Lung (tissue), 11 donors: ENCODE measurements at regions not wholly inside any gene's neighbourhood (a gene's known extent, or its start where the extent isn't known, plus 50 kb on each side); places are given as distances from the start of the nearest gene placed in this dataset.

ENCODE experiments used
- ATAC-seq: fragments of 200-7000 bp; cut with Tn5 transposase; one replicate; pipeline ENCODE4 v1.9.1; 2020; ENCODE audit warnings: moderate number of reproducible peaks; ENCODE audit not compliant: insufficient read depth, low FRiP score
- DNase-seq, 3 donors: peaks; one replicate each; pipeline ENCODE4 v3.0.0-alpha.2; 2013 to 2017
- H3K27ac ChIP-seq, 2 donors: one replicate each; pipeline ENCODE4 v1.5.1; 2013; ENCODE audit warnings: mild to moderate bottlenecking in 2 of 2, moderate library complexity in 2 of 2, control low read depth in 1 of 2, inconsistent platforms in 1 of 2, low read depth in 1 of 2, low read length in 1 of 2
- H3K27me3 ChIP-seq, 3 donors: one replicate each; pipeline ENCODE4 v1.5.1; 2013; ENCODE audit warnings: low read length in 2 of 3; ENCODE audit not compliant: control insufficient read depth in 3 of 3, insufficient read depth in 3 of 3
- H3K36me3 ChIP-seq, 4 donors: one replicate each; pipeline ENCODE4 v1.5.1; 2013; ENCODE audit warnings: low read length in 4 of 4, mild to moderate bottlenecking in 1 of 4, moderate library complexity in 1 of 4; ENCODE audit not compliant: control insufficient read depth in 4 of 4, insufficient read depth in 4 of 4
- H3K4me1 ChIP-seq, 5 donors: one replicate each; pipeline ENCODE4 v1.5.1; 2013; ENCODE audit warnings: low read length in 5 of 5, mild to moderate bottlenecking in 2 of 5, moderate library complexity in 1 of 5; ENCODE audit not compliant: control insufficient read depth in 5 of 5, insufficient read depth in 5 of 5
- H3K4me3 ChIP-seq: one replicate; pipeline ENCODE4 v1.5.1; 2013; ENCODE audit warnings: mild to moderate bottlenecking, control low read depth, moderate library complexity
- H3K9ac ChIP-seq, 2 donors: one replicate each; pipeline ENCODE4 v1.5.1; 2013; ENCODE audit warnings: low read length in 2 of 2, control low read depth in 1 of 2; ENCODE audit not compliant: insufficient read depth in 1 of 2
- H3K9me3 ChIP-seq, 4 donors: one replicate each; pipeline ENCODE4 v1.5.1; 2013; ENCODE audit warnings: low read length in 3 of 4, mild to moderate bottlenecking in 1 of 4, moderate library complexity in 1 of 4; ENCODE audit not compliant: control insufficient read depth in 4 of 4, insufficient read depth in 3 of 4
- CTCF ChIP-seq: IDR thresholded peaks from 2 replicates; pipeline ENCODE4 v1.5.1; 2012; ENCODE audit warnings: mild to moderate bottlenecking; ENCODE audit errors: control extremely low read depth, extremely low read depth
- WGBS, 2 donors: extraction: QIAGEN DNeasy Blood & Tissue Kit; methylation state at CpG; one replicate each; pipeline ENCODE4 v1.1.7; 2013; 5-methylcytosine and 5-hydroxymethylcytosine counted together
- donor health status: control.
- donor health status: control.
- donor health status: Bipolar disorder and iron deficiency.
- donor health status: healthy.
- donor health status: DM: yes; HTN: yes; CAD: no.

DNA sequence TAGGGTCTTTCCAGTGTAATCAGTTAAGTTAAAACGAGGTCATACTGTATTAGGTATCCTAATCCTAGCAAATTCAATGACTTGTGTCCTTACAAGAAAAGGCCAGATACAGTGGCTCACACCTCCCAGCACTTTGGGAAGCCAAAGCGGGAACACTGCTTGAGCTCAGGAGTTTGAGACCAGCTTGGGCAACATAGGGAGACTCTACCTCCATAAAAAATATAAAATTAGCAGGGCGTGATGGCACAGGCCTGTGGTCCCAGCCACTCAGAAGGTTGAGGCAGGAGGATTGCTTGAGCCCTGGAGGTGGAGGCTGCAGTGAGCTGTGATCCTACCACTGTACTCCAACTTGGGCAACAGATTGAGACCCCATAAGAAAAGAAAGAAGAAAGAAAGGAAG, 61.1 kb downstream of the CXCL12 start:
- WGBS, 2 donors: 95 to 96% methylated on average over 3 of the region's 3 CpGs
- Histone ChIP-seq H3K36me3 (no peaks in the 10 kb centered on the region), H3K27me3 (no peaks in the 10 kb centered on the region), H3K9me3 (peaks cover 0 to 2% (median 0%) of the 10 kb centered on the region in 4 donors), H3K27ac (no peak overlapping the region), H3K4me1 (peaks cover 0 to 8% (median 0%) of the 10 kb centered on the region in 5 donors), H3K4me3 (no peak overlapping the region), H3K9ac (no peak overlapping the region)
- DNase-seq (no peak), ATAC-seq (no peak)
- no peak for TF ChIP-seq CTCF

GRCh38 chr10:44322137-44322536, 62.8 kb downstream of the CXCL12 start:
- Histone ChIP-seq H3K9me3 (peaks cover 0 to 2% (median 0%) of the 10 kb centered on the region in 4 donors), H3K36me3 (no peaks in the 10 kb centered on the region), H3K4me3 (no peak overlapping the region), H3K9ac (no peak overlapping the region), H3K27ac (no peak overlapping the region), H3K4me1 (peaks cover 0 to 8% (median 0%) of the 10 kb centered on the region in 5 donors), H3K27me3 (no peaks in the 10 kb centered on the region)
- DNase-seq (no peak), ATAC-seq (no peak)
- 82 to 90% methylated on average over 2 of the region's 2 CpGs for WGBS, 2 donors
- no peak for TF ChIP-seq CTCF

DNA sequence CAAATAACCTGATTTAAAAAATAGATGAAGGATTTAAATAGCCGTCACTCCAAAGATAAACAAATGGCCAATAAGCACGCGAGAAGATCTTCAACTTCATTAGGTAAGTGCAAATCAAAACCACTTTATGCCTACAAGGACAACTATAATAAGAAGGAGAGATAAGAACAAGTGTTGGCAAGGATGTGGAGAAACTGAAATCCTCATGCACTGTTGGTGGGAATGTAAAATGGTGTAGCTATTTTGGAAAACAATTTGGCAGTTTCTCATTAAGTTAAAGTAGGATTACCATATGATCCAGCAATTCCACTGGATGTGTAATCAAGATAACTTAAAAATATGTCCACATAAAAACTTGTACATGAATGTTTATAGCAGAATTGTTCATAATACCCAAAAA, 64.1 kb downstream of the CXCL12 start:
- Histone ChIP-seq H3K36me3 (no peaks in the 10 kb centered on the region), H3K27me3 (no peaks in the 10 kb centered on the region), H3K9me3 (peaks cover 0 to 2% (median 0%) of the 10 kb centered on the region in 4 donors), H3K9ac (no peak overlapping the region), H3K27ac (no peak overlapping the region), H3K4me3 (no peak overlapping the region), H3K4me1 (no peaks in the 10 kb centered on the region)
- ATAC-seq (no peak), DNase-seq (no peak)
- WGBS, 2 donors: 49 to 50% methylated on average over 3 of the region's 3 CpGs
- no peak for TF ChIP-seq CTCF

DNA sequence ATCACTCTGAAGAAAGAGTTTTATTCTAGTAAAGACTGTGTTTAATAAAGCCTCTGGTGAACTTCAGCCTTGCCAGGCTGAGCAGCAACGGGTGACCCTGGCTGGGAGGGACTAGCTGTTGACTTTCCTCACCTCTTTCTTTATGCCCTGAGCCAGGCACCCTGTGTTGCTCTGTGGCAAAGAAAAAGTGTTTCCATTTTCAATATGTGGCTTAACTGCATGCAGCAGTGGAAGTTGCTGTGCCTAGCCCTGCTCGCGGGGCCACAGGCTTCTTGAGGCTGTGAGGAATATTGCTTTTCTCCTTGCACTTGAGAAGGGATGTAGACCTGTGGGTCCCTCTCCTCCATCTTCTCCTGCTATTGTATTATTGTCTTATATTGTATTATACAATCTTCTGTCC, 67.0 kb downstream of the CXCL12 start:
- ATAC-seq: no peak
- TF ChIP-seq CTCF: no peak
- DNase-seq: no peak
- H3K36me3 ChIP-seq: no peaks in the 10 kb centered on the region
- 89 to 95% methylated on average over 3 of the region's 3 CpGs for WGBS, 2 donors
- no peaks in the 10 kb centered on the region for H3K9me3 ChIP-seq
- no peaks in the 10 kb centered on the region for H3K27me3 ChIP-seq
- no peak overlapping the region for H3K4me3 ChIP-seq
- no peak overlapping the region for H3K27ac ChIP-seq
- no peak overlapping the region for H3K9ac ChIP-seq
- no peaks in the 10 kb centered on the region for H3K4me1 ChIP-seq
